ENCODE measurements at regions not wholly inside any gene's neighbourhood (a gene's known extent, or its start where the extent isn't known, plus 50 kb on each side); places are given as distances from the start of the nearest gene placed in this dataset.

DNA sequence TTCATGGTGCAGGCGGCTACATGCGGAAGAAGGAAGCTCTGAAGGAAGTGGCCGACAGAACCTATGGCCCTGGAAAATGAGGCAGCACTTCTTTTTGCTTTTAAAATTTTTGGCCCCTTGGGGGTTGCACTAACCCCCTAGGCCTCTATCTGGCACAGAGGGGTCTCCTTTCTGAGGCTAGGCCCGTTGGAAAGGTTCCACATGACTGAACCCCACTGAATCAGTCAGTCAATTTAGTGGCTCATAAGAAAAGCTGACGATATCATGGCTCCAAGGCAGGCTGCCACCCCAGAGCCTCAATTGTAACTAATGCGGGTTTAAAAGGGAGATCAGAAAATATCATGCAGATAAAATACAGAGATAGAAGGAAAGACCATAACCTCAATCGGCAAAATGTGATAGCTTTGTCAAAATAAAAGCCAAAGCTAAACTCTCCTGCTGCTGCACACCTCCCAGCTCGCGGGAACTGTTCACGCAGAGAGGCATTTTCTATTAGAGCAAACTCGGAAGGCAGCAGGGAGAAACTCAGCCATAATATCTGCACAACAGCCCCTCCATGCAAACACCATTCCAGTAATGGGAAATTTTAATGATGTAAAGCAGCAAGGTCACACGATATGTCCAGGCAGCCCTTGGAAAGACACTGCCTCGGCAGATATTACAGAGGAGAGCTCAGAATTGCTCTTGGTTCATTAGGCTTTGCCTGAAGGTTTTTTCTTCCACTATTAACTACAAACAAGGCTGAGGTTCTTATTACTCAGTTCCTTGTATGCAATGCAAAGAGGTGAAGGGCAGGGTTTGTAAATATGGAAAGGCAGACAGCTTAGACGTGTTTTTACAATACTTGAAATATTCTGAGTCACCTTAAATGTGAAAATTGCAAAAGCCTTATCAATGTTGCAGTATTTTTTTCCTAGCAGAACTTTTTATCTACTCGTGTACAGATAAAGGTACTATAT lies 200.4 kb upstream of the PMFBP1 start:
- TF ChIP-seq, protein P1, sequence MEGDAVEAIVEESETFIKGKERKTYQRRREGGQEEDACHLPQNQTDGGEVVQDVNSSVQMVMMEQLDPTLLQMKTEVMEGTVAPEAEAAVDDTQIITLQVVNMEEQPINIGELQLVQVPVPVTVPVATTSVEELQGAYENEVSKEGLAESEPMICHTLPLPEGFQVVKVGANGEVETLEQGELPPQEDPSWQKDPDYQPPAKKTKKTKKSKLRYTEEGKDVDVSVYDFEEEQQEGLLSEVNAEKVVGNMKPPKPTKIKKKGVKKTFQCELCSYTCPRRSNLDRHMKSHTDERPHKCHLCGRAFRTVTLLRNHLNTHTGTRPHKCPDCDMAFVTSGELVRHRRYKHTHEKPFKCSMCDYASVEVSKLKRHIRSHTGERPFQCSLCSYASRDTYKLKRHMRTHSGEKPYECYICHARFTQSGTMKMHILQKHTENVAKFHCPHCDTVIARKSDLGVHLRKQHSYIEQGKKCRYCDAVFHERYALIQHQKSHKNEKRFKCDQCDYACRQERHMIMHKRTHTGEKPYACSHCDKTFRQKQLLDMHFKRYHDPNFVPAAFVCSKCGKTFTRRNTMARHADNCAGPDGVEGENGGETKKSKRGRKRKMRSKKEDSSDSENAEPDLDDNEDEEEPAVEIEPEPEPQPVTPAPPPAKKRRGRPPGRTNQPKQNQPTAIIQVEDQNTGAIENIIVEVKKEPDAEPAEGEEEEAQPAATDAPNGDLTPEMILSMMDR (IDR thresholded peaks at IDR 0.05; ENCODE audit: control extremely low read depth in 1 of 3, insufficient read depth in 1 of 3, low read depth in 1 of 3, low read length in 3 of 3), result no peak
- TF ChIP-seq JUN (IDR thresholded peaks at IDR 0.05; ENCODE audit: low read depth, low read length), result no peak
- TF ChIP-seq CBX5 (IDR thresholded peaks at IDR 0.05; ENCODE audit: low read depth, low read length), result no peak
- no peak for TF ChIP-seq NANOG (IDR thresholded peaks at IDR 0.05; ENCODE audit: insufficient read depth, low read depth, low read length, poor library complexity, severe bottlenecking)
- TF ChIP-seq MAFK (IDR thresholded peaks at IDR 0.05; ENCODE audit: low read depth, low read length), result no peak
- no peak for TF ChIP-seq HDAC6 (IDR thresholded peaks at IDR 0.05; ENCODE audit: low read depth, low read length)
- no peak for TF ChIP-seq POLR2AphosphoS5 (IDR thresholded peaks at IDR 0.05; ENCODE audit: low read depth, low read length)
- TF ChIP-seq POLR2A (IDR thresholded peaks at IDR 0.05; ENCODE audit: control extremely low read depth in 1 of 2, low read depth in 2 of 2, low read length in 2 of 2), result no peak
- TF ChIP-seq RBBP5 (IDR thresholded peaks at IDR 0.05; ENCODE audit: borderline replicate concordance, low read depth, low read length), result no peak
